HEK293 (cell line): ENCODE measurements at regions not wholly inside any gene's neighbourhood (a gene's known extent, or its start where the extent isn't known, plus 50 kb on each side); places are given as distances from the start of the nearest gene placed in this dataset.

Source experiments
- CTCF ChIA-PET: fragments of 350-600 bp; formaldehyde crosslinking; extraction: SDS; loops from one replicate; lab custom pipeline; 2021; ENCODE audit warnings: antibody characterized with exemption; lab: Yijun Ruan, JAX
- POLR2A ChIA-PET: fragments of 300-600 bp; formaldehyde crosslinking; extraction: SDS; loops from one replicate; lab custom pipeline; 2020; ENCODE audit warnings: antibody characterized with exemption, inconsistent platforms; lab: Yijun Ruan, JAX
- H3K27ac ChIP-seq: fragments of 200-500 bp; sonication (Bioruptor generic); 2 replicates; pipeline ENCODE4 v1.5.1; 2014; ENCODE audit warnings: low read depth, low read length, control low read depth, inconsistent platforms; ENCODE audit errors: extremely low read depth
- H3K36me3 ChIP-seq, 2 experiments: fragments of 200-500 bp in 1 of 2; sonication (Bioruptor generic) in 1 of 2; 1 replicate in 1 of 2; 2 replicates in 1 of 2; pipeline ENCODE4 v1.5.1; 2014 to 2017; ENCODE audit warnings: inconsistent platforms in 2 of 2, low read length in 2 of 2; ENCODE audit not compliant: control insufficient read depth in 2 of 2, insufficient read depth in 1 of 2
- H3K4me1 ChIP-seq: fragments of 200-500 bp; sonication (Bioruptor generic); 2 replicates; pipeline ENCODE4 v1.5.1; 2014; ENCODE audit warnings: mild to moderate bottlenecking, low read length, inconsistent platforms; ENCODE audit not compliant: control insufficient read depth, insufficient read depth
- H3K4me3 ChIP-seq: 2 replicates; pipeline ENCODE4 v1.5.1; 2011; ENCODE audit warnings: low read depth, mild to moderate bottlenecking, control low read depth, low read length, moderate library complexity
- H3K9me3 ChIP-seq: fragments of 200-500 bp; sonication (Bioruptor generic); 2 replicates; pipeline ENCODE4 v1.5.1; 2014; ENCODE audit warnings: low read depth, low read length, inconsistent platforms; ENCODE audit not compliant: control insufficient read depth, insufficient read depth
- GLI2 ChIP-seq: fragments of 450-650 bp; formaldehyde crosslinking; IDR thresholded peaks from 2 replicates; pipeline ENCODE4; 2017; ENCODE audit warnings: missing biosample characterization, missing genetic modification characterization, low read depth, borderline replicate concordance
- HOXC10 ChIP-seq: sonication (generic); formaldehyde crosslinking; IDR thresholded peaks from 2 replicates; pipeline ENCODE4 v1.8.1; 2023; ENCODE audit warnings: mild to moderate bottlenecking, missing genetic modification reagents
- MZF1 ChIP-seq: fragments of 450-650 bp; formaldehyde crosslinking; IDR thresholded peaks from 2 replicates; pipeline ENCODE4 v1.5.1; 2017; ENCODE audit warnings: missing biosample characterization, missing genetic modification characterization, borderline replicate concordance
- OSR2 ChIP-seq: fragments of 450-650 bp; formaldehyde crosslinking; IDR thresholded peaks from 2 replicates; pipeline ENCODE4 v1.5.1; 2016; ENCODE audit warnings: missing biosample characterization, missing genetic modification characterization
- PATZ1 ChIP-seq: fragments of 450-650 bp; formaldehyde crosslinking; IDR thresholded peaks from 2 replicates; pipeline ENCODE4 v1.5.1; 2016; ENCODE audit warnings: missing biosample characterization, missing genetic modification characterization
- ZBTB1 ChIP-seq: fragments of 450-650 bp; formaldehyde crosslinking; IDR thresholded peaks from 2 replicates; pipeline ENCODE4 v1.5.1; 2016; ENCODE audit warnings: missing biosample characterization, missing genetic modification characterization
- ZBTB26 ChIP-seq: fragments of 450-650 bp; formaldehyde crosslinking; optimal IDR thresholded peaks from 2 replicates; pipeline ENCODE3; 2016; ENCODE audit warnings: missing biosample characterization, mild to moderate bottlenecking, missing genetic modification characterization
- ZBTB48 ChIP-seq: fragments of 450-650 bp; formaldehyde crosslinking; IDR thresholded peaks from 2 replicates; pipeline ENCODE4 v1.5.1; 2016; ENCODE audit warnings: missing biosample characterization, missing genetic modification characterization
- ZBTB7A ChIP-seq: fragments of 450-650 bp; formaldehyde crosslinking; IDR thresholded peaks from 2 replicates; pipeline ENCODE4 v1.5.1; 2016; ENCODE audit warnings: low read depth, missing biosample characterization, missing genetic modification characterization
- ZEB2 ChIP-seq: fragments of 450-650 bp; formaldehyde crosslinking; IDR thresholded peaks from 2 replicates; pipeline ENCODE4 v1.5.1; 2016; ENCODE audit warnings: missing biosample characterization, missing genetic modification characterization
- ZNF112 ChIP-seq: fragments of 450-650 bp; formaldehyde crosslinking; IDR thresholded peaks from 2 replicates; pipeline ENCODE4 v1.5.0; 2017; ENCODE audit warnings: missing biosample characterization, missing genetic modification characterization
- ZNF132 ChIP-seq: fragments of 450-650 bp; formaldehyde crosslinking; IDR thresholded peaks from 2 replicates; pipeline ENCODE4 v1.5.1; 2017; ENCODE audit warnings: missing biosample characterization, missing genetic modification characterization, borderline replicate concordance
- ZNF146 ChIP-seq: fragments of 450-650 bp; formaldehyde crosslinking; IDR thresholded peaks from 2 replicates; pipeline ENCODE4 v1.5.1; 2016; ENCODE audit warnings: missing biosample characterization, missing genetic modification characterization
- ZNF157 ChIP-seq: fragments of 450-650 bp; formaldehyde crosslinking; IDR thresholded peaks from 2 replicates; pipeline ENCODE4 v1.5.1; 2016; ENCODE audit warnings: missing biosample characterization, missing genetic modification characterization
- ZNF175 ChIP-seq: fragments of 450-650 bp; formaldehyde crosslinking; IDR thresholded peaks from 2 replicates; pipeline ENCODE4 v1.5.1; 2016; ENCODE audit warnings: missing biosample characterization, missing genetic modification characterization
- ZNF341 ChIP-seq: fragments of 450-650 bp; formaldehyde crosslinking; IDR thresholded peaks from 2 replicates; pipeline ENCODE4; 2016; ENCODE audit warnings: low read depth, missing biosample characterization, missing genetic modification characterization
- ZNF398 ChIP-seq: fragments of 450-650 bp; formaldehyde crosslinking; IDR thresholded peaks from 2 replicates; pipeline ENCODE4 v1.5.1; 2017; ENCODE audit warnings: missing biosample characterization, missing genetic modification characterization
- ZNF510 ChIP-seq: fragments of 450-650 bp; formaldehyde crosslinking; IDR thresholded peaks from 2 replicates; pipeline ENCODE4 v1.5.1; 2018; ENCODE audit warnings: mild to moderate bottlenecking, missing genetic modification characterization, missing biosample characterization; ENCODE audit not compliant: insufficient replicate concordance
- ZNF529 ChIP-seq: fragments of 450-650 bp; formaldehyde crosslinking; IDR thresholded peaks from 2 replicates; pipeline ENCODE4 v1.5.1; 2017; ENCODE audit warnings: missing genetic modification characterization, missing biosample characterization; ENCODE audit not compliant: insufficient replicate concordance
- ZNF571 ChIP-seq: fragments of 450-650 bp; formaldehyde crosslinking; IDR thresholded peaks from 2 replicates; pipeline ENCODE4 v1.5.0; 2017; ENCODE audit warnings: missing biosample characterization, missing genetic modification characterization
- ZNF610 ChIP-seq: fragments of 450-650 bp; formaldehyde crosslinking; IDR thresholded peaks from 2 replicates; pipeline ENCODE4 v1.5.1; 2016; ENCODE audit warnings: missing biosample characterization, missing genetic modification characterization, borderline replicate concordance
- ZNF658 ChIP-seq: fragments of 450-650 bp; formaldehyde crosslinking; IDR thresholded peaks from 2 replicates; pipeline ENCODE4; 2016; ENCODE audit warnings: missing biosample characterization, missing genetic modification characterization
- ZNF747 ChIP-seq: fragments of 450-650 bp; formaldehyde crosslinking; IDR thresholded peaks from 2 replicates; pipeline ENCODE4 v1.5.1; 2016; ENCODE audit warnings: missing biosample characterization, missing genetic modification characterization
- ZNF837 ChIP-seq: fragments of 450-650 bp; formaldehyde crosslinking; IDR thresholded peaks from 2 replicates; pipeline ENCODE4 v1.5.1; 2016; ENCODE audit warnings: missing biosample characterization, missing genetic modification characterization
- ZSCAN30 ChIP-seq: fragments of 450-650 bp; IDR thresholded peaks from 2 replicates; pipeline ENCODE4 v1.5.1; 2018; ENCODE audit warnings: missing biosample characterization, mild to moderate bottlenecking, missing genetic modification characterization, moderate library complexity

GRCh38 chr4:177579649-177580048 is 137.4 kb upstream of the AGA start:
- Histone ChIP-seq H3K36me3 (no peaks in the 10 kb centered on the region), H3K4me1 (no peaks in the 10 kb centered on the region; the same call in 1 of the 2 replicates), H3K27ac (no peak overlapping the region), H3K9me3 (no peaks in the 10 kb centered on the region), H3K4me3 (no peak overlapping the region)
- POLR2A ChIA-PET = no interaction called here
- no peak for TF ChIP-seq PATZ1 (tag by site-specific recombination)
- TF ChIP-seq ZBTB1 = no peak
- no peak for TF ChIP-seq OSR2
- no peak for TF ChIP-seq ZNF157 (tag by site-specific recombination)
- no peak for TF ChIP-seq HOXC10 (CRISPR knock-in tag)
- no peak for TF ChIP-seq ZBTB7A (tag by site-specific recombination)
- CTCF ChIA-PET = interaction anchor here (0.6 to 1.0 kb wide), 3 partner anchors 25 to 1202 kb away, joined by 3 read pairs; no protein-coding TSS in a partner anchor

GRCh38 chr4:177582992-177583391 is 140.8 kb upstream of the AGA start:
- no peak overlapping the region for H3K27ac ChIP-seq
- no peaks in the 10 kb centered on the region for H3K9me3 ChIP-seq
- POLR2A ChIA-PET = no interaction called here
- TF ChIP-seq ZEB2 (tag by site-specific recombination) (no peak), ZNF341 (tag by site-specific recombination) (no peak), GLI2 (no peak), ZNF658 (tag by site-specific recombination) (no peak), ZNF175 (no peak), ZNF610 (tag by site-specific recombination) (no peak), ZNF146 (tag by site-specific recombination) (no peak), ZNF747 (tag by site-specific recombination) (no peak), ZNF157 (tag by site-specific recombination) (no peak), ZBTB26 (tag by site-specific recombination) (no peak), ZNF112 (no peak), ZNF571 (tag by site-specific recombination) (no peak), MZF1 (tag by site-specific recombination) (no peak), ZNF132 (tag by site-specific recombination) (no peak), ZNF510 (tag by site-specific recombination) (no peak), ZNF398 (tag by site-specific recombination) (no peak), ZSCAN30 (tag by site-specific recombination) (no peak), ZBTB48 (tag by site-specific recombination) (no peak), ZNF837 (tag by site-specific recombination) (no peak), ZNF529 (no peak)
- no peak overlapping the region for H3K4me3 ChIP-seq
- H3K36me3 ChIP-seq = no peaks in the 10 kb centered on the region
- CTCF ChIA-PET = no interaction called here
- no peaks in the 10 kb centered on the region; the same call in 1 of the 2 replicates for H3K4me1 ChIP-seq
